GM19023 (cell line): ENCODE measurements at regions not wholly inside any gene's neighbourhood (a gene's known extent, or its start where the extent isn't known, plus 50 kb on each side); places are given as distances from the start of the nearest gene placed in this dataset.

Source experiments
- ATAC-seq: cut with Tn5 transposase; IDR thresholded peaks from one replicate; pipeline ENCODE4 v1.9.1; 2021; ENCODE audit warnings: mild to moderate bottlenecking, moderate library complexity; ENCODE audit not compliant: unreplicated experiment

- ATAC-seq = no peak
Observed at GRCh38 chr6:144855375-144855774, 570.2 kb downstream of the UTRN start.

DNA sequence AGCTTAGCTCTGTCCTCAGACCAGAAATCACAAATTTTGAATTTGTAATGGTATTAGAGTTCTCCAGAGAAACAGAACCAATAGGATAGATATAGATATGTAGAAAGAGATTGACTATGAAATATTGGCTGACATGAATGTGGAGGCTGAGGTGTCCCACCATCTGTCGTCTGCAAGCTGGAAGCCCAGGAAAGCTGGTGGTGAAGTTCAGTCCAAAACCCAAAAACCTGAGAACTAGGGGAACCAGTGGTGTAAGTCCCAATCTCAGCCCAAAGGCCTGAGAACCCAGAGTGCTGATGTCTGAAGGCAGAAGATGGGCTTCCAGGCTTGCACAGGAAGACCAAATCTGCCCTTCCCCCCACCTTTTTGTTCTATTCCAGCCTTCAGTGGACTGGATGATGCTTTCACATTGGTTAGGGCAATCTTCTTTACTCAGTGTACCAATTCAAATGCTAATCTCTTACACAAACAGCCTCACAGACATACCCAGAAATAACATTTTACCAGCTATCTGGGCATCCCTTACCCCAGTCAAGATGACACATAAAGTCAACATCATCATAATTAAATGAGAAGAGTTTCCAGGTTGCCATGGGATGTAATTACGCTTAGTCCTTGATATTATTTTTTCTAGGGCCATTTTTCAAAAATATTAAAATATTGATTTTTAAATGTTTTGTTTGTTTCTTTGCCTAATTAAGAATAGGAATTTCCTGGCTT is 570.8 kb downstream of the UTRN start:
- no peak for ATAC-seq

DNA sequence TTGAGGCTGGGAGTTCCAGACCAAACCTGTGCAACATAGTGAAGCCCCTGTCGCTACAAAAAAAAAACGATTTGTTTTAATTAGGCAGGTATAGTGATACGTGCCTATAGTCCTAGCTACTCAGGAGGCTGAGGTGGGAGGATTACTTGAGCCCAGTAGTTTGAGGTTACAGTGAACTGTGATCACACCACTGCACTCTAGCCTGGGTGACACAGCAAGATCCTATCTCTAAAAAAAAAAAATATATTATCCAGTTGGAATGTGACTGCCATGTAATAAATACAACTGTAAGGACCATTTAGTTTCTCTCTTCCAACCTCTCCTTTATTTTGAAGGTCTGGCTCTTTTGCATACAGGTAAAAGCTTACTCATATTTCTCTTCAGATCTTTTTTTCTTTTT is 571.5 kb downstream of the UTRN start:
- no peak for ATAC-seq

- ATAC-seq = no peak
Observed at GRCh38 chr6:144857086-144857485, 572.0 kb downstream of the UTRN start.

- no peak for ATAC-seq
Observed at GRCh38 chr6:144862769-144863168, 577.6 kb downstream of the UTRN start.

GRCh38 chr6:144867761-144868160 is 582.6 kb downstream of the UTRN start:
- no peak for ATAC-seq

DNA sequence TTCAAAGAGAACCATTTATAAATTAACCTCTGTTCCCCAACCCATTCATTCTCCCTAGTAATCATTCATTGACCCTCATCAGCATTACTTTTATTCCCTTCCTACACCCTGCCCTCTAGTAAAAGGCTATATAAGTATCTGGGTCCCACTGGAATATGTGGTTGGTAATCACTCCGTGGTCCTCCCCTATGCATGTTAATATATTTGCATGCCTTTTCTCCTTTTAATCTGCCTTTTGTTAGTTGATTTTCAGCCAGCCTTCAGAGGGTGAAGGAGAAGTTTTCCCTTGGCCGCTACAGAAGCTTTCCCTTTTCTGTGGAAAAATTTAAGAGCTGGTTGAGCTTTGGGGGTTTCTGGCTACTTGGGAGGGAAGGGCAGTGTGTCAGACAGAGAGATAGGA is 585.6 kb downstream of the UTRN start:
- no peak for ATAC-seq

GRCh38 chr6:144873623-144874378 is 588.7 kb downstream of the UTRN start:
- no peak for ATAC-seq

DNA sequence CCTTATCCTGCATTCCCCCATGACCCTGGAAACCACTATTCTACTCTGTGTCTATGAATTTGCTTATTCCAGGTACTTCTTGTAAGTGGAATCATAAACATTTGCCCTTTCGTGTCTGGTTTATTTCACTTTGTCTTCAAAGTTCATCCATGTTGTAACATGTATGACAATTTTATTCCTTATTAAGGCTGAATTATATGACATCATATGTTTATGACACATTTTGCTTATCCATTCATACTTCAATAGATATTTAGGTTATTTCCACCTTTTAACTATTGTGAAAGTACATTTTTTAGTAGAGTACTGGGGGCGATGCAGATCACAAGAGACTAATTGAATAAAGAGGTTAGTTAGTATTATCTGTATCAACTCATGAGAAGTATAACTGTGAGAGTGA is 591.6 kb downstream of the UTRN start:
- ATAC-seq = no peak

GRCh38 chr6:144877118-144877517 is 592.0 kb downstream of the UTRN start:
- ATAC-seq = no peak

- no peak for ATAC-seq
Observed at GRCh38 chr6:144878577-144878976, 593.4 kb downstream of the UTRN start.

DNA sequence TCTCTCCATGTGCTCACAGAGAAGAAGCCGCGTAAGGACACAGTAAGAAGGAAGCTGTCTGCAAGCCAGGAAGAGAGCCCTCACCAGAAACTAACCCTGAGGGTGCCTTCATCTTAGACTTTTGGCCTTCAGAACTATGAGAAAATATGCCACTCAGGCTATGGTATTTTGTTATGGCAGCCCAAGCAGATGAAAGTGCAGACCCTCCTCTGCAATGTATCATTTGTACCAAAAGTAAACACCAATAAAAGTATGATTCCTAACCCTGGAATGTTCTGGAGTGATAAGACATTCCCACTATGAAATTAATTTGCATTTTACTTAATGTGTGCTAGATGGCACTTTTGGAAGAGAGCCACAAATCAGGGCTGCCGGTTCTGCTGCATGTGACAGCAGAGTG is 594.3 kb downstream of the UTRN start:
- ATAC-seq = no peak

DNA sequence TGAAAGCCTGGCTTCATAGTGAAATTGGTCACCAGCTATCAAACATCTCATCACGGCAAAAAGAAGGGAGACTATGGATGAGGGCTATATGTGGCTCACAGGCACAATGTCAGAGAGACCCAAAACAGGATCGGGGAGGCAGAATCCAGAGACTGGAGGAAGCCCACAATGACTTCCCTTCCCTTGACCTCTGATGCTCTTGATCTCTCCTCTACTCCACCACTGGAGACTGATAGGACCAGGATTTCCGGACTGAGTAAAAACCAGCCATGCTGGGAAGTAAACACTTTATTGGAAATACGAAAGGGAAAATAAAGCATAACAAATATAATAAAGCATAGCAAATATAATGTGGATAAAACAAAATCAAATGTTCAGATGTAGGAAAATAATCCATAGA is 597.3 kb downstream of the UTRN start:
- no peak for ATAC-seq

GRCh38 chr6:144883915-144884314 is 598.8 kb downstream of the UTRN start:
- no peak for ATAC-seq

DNA sequence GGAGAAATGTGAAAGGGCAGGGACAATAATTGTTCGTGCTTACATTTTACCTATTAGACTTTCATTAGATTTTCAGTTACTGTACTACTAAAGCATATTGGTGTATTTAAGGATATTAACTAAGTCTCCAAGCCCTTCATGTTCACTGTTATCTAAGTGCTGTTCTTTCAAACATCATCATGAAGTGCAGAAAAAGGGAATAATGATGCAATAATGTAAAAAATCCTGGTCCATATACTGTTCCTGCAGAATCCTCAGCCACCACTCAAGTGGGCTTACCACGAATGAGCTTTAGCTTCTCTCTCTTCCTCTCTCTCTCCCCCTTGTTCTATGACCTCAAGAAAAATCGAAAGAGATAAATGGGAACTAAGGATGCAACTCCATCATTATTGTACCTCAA is 600.7 kb downstream of the UTRN start:
- ATAC-seq = no peak

- ATAC-seq = no peak
Observed at GRCh38 chr6:144886682-144887081, 601.5 kb downstream of the UTRN start.

DNA sequence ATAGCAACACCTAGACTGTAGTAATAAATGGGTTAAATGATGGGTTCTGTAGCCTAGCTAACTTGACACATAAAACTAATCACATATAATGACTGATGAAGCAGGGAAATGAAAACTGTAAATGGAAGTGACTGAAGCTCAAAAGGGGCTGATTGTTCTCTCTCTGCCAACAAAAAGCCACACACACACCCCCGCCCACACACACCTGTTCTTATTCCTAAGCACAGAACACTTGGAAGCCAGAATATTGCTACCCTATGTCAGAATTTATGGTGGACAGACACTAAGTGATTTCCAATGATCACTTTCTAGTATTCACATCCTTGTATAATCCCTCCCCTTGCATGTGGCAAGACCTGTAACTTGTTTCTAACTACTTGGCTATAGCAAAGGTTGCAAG is 603.5 kb downstream of the UTRN start:
- no peak for ATAC-seq

GRCh38 chr6:144893680-144894151 is 608.6 kb downstream of the UTRN start:
- ATAC-seq = no peak

DNA sequence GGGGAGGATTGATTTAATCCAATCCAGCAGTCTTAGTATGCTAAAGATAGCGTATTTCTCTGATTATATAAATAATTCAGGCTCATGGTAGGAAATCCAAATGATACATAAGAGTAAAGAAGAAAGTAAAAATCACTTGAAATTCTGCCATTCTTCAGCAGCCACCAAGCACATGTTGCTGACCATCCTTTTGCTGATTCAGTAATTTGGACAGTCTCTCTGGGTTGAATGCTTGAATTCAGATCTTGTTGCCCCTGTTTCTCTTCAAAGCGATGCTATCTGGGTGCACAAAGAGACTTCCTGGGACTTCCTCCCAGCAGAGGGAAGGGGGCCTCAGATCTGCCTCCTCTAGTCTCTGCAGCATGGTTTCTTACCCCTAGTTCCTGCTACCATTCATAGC is 609.1 kb downstream of the UTRN start:
- ATAC-seq = no peak

GRCh38 chr6:144895313-144896278 is 610.5 kb downstream of the UTRN start:
- no peak for ATAC-seq

- ATAC-seq = no peak
Observed at GRCh38 chr6:144896289-144896688, 611.2 kb downstream of the UTRN start.
